Uterus (tissue), 3 donors: ENCODE measurements at regions not wholly inside any gene's neighbourhood (a gene's known extent, or its start where the extent isn't known, plus 50 kb on each side); places are given as distances from the start of the nearest gene placed in this dataset.

Source experiments
- DNase-seq, 2 donors: peaks; one replicate each; pipeline ENCODE4 v3.0.0-alpha.2; 2019 to 2020
- H3K27ac ChIP-seq, 2 donors: fragments of 200-600 bp; sonication (generic); 1 replicate in 1 of 2; 2 replicates in 1 of 2; pipeline ENCODE4 v1.5.1; 2016 to 2018
- H3K27me3 ChIP-seq, 2 donors: fragments of 200-600 bp; sonication (generic); one replicate each; pipeline ENCODE4 v1.5.1; 2018 to 2019; ENCODE audit warnings: control low read depth in 1 of 2
- H3K36me3 ChIP-seq, 2 donors: fragments of 200-600 bp; sonication (generic); one replicate each; pipeline ENCODE4 v1.5.1; 2019; ENCODE audit warnings: control low read depth in 1 of 2
- H3K4me1 ChIP-seq, 2 donors: fragments of 200-600 bp; sonication (generic); one replicate each; pipeline ENCODE4 v1.5.1; 2018 to 2019; ENCODE audit warnings: control low read depth in 1 of 2
- H3K4me3 ChIP-seq, 2 donors: fragments of 200-600 bp; sonication (generic); 1 replicate in 1 of 2; 2 replicates in 1 of 2; pipeline ENCODE4 v1.5.1; 2018 to 2019; ENCODE audit warnings: mild to moderate bottlenecking in 1 of 2
- H3K9me3 ChIP-seq, 2 donors: fragments of 200-600 bp; sonication (generic); one replicate each; pipeline ENCODE4 v1.5.1; 2019; ENCODE audit warnings: control low read depth in 1 of 2
- POLR2A ChIP-seq, 2 donors: fragments of 450-650 bp; IDR thresholded peaks; one replicate each; pipeline ENCODE4 v1.6.1; 2016; ENCODE audit warnings: antibody characterized with exemption in 2 of 2, mild to moderate bottlenecking in 1 of 2, moderate library complexity in 1 of 2
- intact Hi-C: fragments of 100-400 bp; cut with DNase I; formaldehyde crosslinking; loops from one replicate; pipeline ENCODE4 v1.15.1; 2023; ENCODE audit warnings: low total_unique reads
- TF ChIP-seq, protein P1 (sequence below), 4 experiments: fragments of 200-600 bp in 2 of 4; fragments of 450-650 bp in 2 of 4; sonication (generic) in 2 of 4; IDR thresholded peaks; one replicate each; pipeline ENCODE4 v1.5.1; 2016 to 2019; ENCODE audit warnings: antibody characterized with exemption in 4 of 4, mild to moderate bottlenecking in 2 of 4, moderate library complexity in 1 of 4
- donor health status: DM: yes; HTN: yes; CAD: no.

DNA sequence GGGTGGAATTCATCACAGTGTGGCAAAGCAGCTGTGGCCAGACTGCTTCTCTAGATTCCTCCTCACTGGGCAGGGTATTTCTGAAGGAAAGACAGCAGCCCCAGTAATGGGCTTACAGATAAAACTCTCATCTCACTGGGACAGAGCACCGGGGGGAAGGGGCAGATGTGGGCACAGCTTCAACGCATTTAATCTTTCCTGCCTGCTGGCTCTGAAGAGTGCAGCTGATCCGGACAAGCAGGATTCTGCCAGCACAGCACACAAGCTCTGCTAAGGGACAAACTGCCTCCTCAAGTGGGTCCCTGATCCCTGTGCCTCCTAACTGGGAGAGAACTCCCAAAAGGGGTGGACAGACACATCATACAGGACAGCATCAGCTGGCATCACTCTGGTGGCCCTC lies 779.9 kb upstream of the CNTNAP5 start:
- no peaks in the 10 kb centered on the region for H3K36me3 ChIP-seq
- intact Hi-C loops, result no loop called here
- no peak for TF ChIP-seq POLR2A (IDR thresholded peaks at IDR 0.05)
- TF ChIP-seq, protein P1, sequence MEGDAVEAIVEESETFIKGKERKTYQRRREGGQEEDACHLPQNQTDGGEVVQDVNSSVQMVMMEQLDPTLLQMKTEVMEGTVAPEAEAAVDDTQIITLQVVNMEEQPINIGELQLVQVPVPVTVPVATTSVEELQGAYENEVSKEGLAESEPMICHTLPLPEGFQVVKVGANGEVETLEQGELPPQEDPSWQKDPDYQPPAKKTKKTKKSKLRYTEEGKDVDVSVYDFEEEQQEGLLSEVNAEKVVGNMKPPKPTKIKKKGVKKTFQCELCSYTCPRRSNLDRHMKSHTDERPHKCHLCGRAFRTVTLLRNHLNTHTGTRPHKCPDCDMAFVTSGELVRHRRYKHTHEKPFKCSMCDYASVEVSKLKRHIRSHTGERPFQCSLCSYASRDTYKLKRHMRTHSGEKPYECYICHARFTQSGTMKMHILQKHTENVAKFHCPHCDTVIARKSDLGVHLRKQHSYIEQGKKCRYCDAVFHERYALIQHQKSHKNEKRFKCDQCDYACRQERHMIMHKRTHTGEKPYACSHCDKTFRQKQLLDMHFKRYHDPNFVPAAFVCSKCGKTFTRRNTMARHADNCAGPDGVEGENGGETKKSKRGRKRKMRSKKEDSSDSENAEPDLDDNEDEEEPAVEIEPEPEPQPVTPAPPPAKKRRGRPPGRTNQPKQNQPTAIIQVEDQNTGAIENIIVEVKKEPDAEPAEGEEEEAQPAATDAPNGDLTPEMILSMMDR (IDR thresholded peaks at IDR 0.05), result no peak

DNA sequence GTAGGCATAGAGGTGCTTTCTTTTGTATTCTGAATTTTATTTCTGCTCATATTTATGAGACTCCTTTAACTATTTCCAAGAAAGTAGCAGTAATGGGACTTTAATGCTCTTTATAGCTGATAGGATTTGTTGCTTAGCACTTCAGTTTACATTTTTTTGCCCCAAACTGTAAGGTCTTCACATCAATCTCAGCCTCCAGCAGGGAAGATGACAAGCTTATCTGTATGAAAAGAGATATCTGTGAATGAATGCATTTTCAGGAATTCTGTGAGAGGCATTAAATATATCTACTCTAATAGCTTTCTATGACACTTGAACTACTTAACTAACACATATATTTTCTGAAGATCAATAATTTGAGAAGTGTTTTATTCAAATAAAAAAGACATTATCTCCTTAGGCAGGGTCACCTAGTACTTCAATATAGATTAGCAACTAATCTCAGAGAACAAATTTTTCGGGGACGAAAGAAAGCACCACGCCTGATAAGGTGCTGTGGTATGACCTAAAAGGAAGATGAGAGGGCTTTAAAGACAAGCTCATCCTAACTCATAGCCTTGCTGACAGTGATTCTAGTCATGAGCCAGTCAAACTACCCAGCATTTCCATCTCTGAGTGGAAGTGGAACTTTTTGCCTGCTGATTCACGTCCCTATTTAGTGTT lies 766.1 kb upstream of the CNTNAP5 start:
- intact Hi-C loops, result no loop called here
- DNase-seq, result no peak
- H3K9me3 ChIP-seq, result no peaks in the 10 kb centered on the region
- H3K27me3 ChIP-seq, result no peaks in the 10 kb centered on the region
- H3K27ac ChIP-seq, result no peak overlapping the region
- no peak overlapping the region for H3K4me3 ChIP-seq
- H3K4me1 ChIP-seq, result no peaks in the 10 kb centered on the region
- H3K36me3 ChIP-seq, result no peaks in the 10 kb centered on the region
- TF ChIP-seq, protein P1 (IDR thresholded peaks at IDR 0.05), result no peak
- TF ChIP-seq POLR2A (IDR thresholded peaks at IDR 0.05), result no peak

More for the DNA sequence above, 779.9 kb upstream of the CNTNAP5 start:
- H3K27me3 ChIP-seq, result no peaks in the 10 kb centered on the region
- H3K9me3 ChIP-seq, result no peaks in the 10 kb centered on the region
- no peak for DNase-seq
- H3K27ac ChIP-seq, result no peak overlapping the region
- no peak overlapping the region for H3K4me3 ChIP-seq
- H3K4me1 ChIP-seq, result no peaks in the 10 kb centered on the region

DNA sequence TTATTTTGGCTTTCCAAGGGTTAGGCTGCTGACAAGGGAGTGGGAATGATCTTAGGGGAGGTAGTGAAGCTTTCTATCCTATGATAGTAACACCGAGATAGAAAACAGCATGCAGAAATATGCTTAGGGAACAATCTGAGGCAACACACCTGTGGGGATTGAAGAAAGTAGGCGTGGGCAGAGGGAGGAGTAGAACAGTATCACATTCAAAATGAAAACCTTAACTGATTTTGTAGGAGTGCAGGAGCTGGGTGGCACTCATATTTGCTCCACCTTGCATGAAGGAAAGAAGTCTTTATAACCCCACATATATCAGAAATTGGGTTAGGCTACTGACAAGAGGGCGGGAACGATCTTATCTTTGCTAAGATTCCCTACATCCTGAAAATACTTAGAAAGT lies 762.2 kb upstream of the CNTNAP5 start:
- intact Hi-C loops, result no loop called here
- Histone ChIP-seq H3K27ac (no peak overlapping the region), H3K36me3 (no peaks in the 10 kb centered on the region), H3K9me3 (no peaks in the 10 kb centered on the region), H3K4me3 (no peak overlapping the region), H3K27me3 (no peaks in the 10 kb centered on the region), H3K4me1 (no peaks in the 10 kb centered on the region)
- no peak for TF ChIP-seq POLR2A (IDR thresholded peaks at IDR 0.05)
- TF ChIP-seq, protein P1 (IDR thresholded peaks at IDR 0.05), result no peak
- no peak for DNase-seq

DNA sequence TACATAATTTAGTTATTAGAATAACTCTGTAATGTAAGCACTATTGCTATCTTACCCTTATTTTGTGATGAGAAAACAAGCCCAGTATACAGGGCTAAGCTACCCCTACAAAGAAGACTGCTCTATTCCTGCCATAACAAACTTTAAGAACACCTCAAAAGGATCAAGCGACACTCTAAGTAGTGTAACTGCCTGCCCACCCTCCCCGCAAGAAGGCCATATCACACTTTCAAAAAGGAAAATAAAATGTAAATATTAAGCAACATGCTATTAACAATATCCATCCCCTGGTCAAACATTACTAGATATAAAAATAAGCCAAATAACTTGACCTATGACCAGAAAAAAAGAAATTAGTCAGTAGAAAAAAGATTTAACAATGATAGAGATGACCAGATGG lies 741.7 kb upstream of the CNTNAP5 start:
- TF ChIP-seq POLR2A (IDR thresholded peaks at IDR 0.05), result no peak
- TF ChIP-seq, protein P1 (IDR thresholded peaks at IDR 0.05), result no peak
- DNase-seq, result no peak
- Histone ChIP-seq H3K4me1 (no peaks in the 10 kb centered on the region), H3K9me3 (no peaks in the 10 kb centered on the region), H3K27ac (no peak overlapping the region), H3K27me3 (no peaks in the 10 kb centered on the region), H3K4me3 (no peak overlapping the region), H3K36me3 (no peaks in the 10 kb centered on the region)
- intact Hi-C loops, result no loop called here

DNA sequence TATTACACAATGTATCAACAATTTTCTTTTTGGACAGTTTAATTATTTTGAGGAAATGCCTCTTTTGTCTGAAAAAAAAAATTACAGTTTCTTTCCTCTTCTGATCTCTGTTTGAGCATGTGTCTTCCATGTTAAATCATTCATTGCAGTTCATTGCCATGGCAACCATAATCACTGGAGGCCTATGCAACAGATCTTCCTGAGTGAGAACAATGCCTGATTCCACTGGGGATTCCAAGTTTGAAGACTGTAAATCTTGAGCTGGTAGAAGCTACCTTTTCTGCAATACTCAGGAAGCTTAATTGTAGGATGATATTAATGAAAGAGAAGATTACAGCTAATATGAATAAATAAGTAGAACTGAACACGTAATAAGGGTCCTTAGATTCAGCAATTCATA lies 721.4 kb upstream of the CNTNAP5 start:
- intact Hi-C loops, result no loop called here
- Histone ChIP-seq H3K4me3 (no peak overlapping the region), H3K27ac (no peak overlapping the region), H3K36me3 (no peaks in the 10 kb centered on the region), H3K9me3 (no peaks in the 10 kb centered on the region), H3K4me1 (no peaks in the 10 kb centered on the region), H3K27me3 (no peaks in the 10 kb centered on the region)
- no peak for DNase-seq
- TF ChIP-seq, protein P1 (IDR thresholded peaks at IDR 0.05), result no peak
- TF ChIP-seq POLR2A (IDR thresholded peaks at IDR 0.05), result no peak
